Transverse colon (tissue), 4 donors: ENCODE measurements at regions not wholly inside any gene's neighbourhood (a gene's known extent, or its start where the extent isn't known, plus 50 kb on each side); places are given as distances from the start of the nearest gene placed in this dataset.

ENCODE experiments used
- DNase-seq: peaks from one replicate; pipeline ENCODE4 v3.0.0-alpha.2; 2019
- H3K27ac ChIP-seq, 4 donors: fragments of 200-600 bp; sonication (generic); 2 replicates each; pipeline ENCODE4 v1.5.1; 2016 to 2018; ENCODE audit warnings: inconsistent platforms in 4 of 4
- H3K27me3 ChIP-seq: fragments of 200-600 bp; sonication (generic); 2 replicates; pipeline ENCODE4 v1.5.1; 2017; ENCODE audit warnings: inconsistent platforms
- H3K36me3 ChIP-seq, 4 donors: fragments of 200-600 bp; sonication (generic); 2 replicates each; pipeline ENCODE4 v1.5.1; 2017 to 2019; ENCODE audit warnings: inconsistent platforms in 4 of 4
- H3K4me1 ChIP-seq, 4 donors: fragments of 200-600 bp; sonication (generic); 2 replicates each; pipeline ENCODE4 v1.5.1; 2017 to 2020; ENCODE audit warnings: inconsistent platforms in 4 of 4
- H3K4me3 ChIP-seq, 4 donors: fragments of 200-600 bp; sonication (generic); 1 replicate in 1 of 4; 2 replicates in 3 of 4; pipeline versions ENCODE4 v1.5.1 to v1.6.1; 2017 to 2019; ENCODE audit warnings: inconsistent platforms in 4 of 4
- H3K9me3 ChIP-seq, 2 donors: fragments of 200-600 bp; sonication (generic); 2 replicates each; pipeline ENCODE4 v1.5.1; 2017 to 2019; ENCODE audit warnings: inconsistent platforms in 2 of 2
- EP300 ChIP-seq: sonication (generic); formaldehyde crosslinking; IDR thresholded peaks from one replicate; pipeline ENCODE4 v1.6.1; 2017; ENCODE audit warnings: antibody characterized with exemption, low read depth
- POLR2A ChIP-seq: fragments of 450-650 bp; IDR thresholded peaks from one replicate; pipeline ENCODE4 v1.6.1; 2016; ENCODE audit warnings: antibody characterized with exemption, mild to moderate bottlenecking, moderate library complexity
- POLR2AphosphoS5 ChIP-seq, 3 donors: sonication (generic); formaldehyde crosslinking; IDR thresholded peaks; one replicate each; pipeline ENCODE4 v1.6.1; 2016; ENCODE audit warnings: antibody characterized with exemption in 3 of 3
- WGBS, 2 donors: methylation state at CpG; one replicate each; pipeline ENCODE4 v1.1.5; 2018; ENCODE audit warnings: low coverage in 1 of 2; 5-methylcytosine and 5-hydroxymethylcytosine counted together
- in situ Hi-C, 4 donors: fragments of 200-750 bp; cut with MboI; loops; one replicate each; pipeline versions ENCODE4 v1.15.0 to v1.15.1; 2017; ENCODE audit warnings: low sequenced_read_pairs in 3 of 4, low pct_ligation_motif_present in 1 of 4, low pct_unique_long_range_greater_than_20kb in 1 of 4
- intact Hi-C: fragments of 100-400 bp; cut with DNase I; formaldehyde crosslinking; loops from one replicate; pipeline ENCODE4 v1.15.1; 2023; ENCODE audit warnings: low total_unique reads
- TF ChIP-seq, protein P1 (sequence below), 5 experiments: fragments of 200-600 bp in 3 of 5; fragments of 450-650 bp in 2 of 5; sonication (generic) in 3 of 5; IDR thresholded peaks; 1 replicate in 2 of 5; 2 replicates in 3 of 5; pipeline ENCODE4 v1.5.1; 2016 to 2017; ENCODE audit warnings: antibody characterized with exemption in 5 of 5, inconsistent platforms in 3 of 5, mild to moderate bottlenecking in 2 of 5, moderate library complexity in 1 of 5

DNA sequence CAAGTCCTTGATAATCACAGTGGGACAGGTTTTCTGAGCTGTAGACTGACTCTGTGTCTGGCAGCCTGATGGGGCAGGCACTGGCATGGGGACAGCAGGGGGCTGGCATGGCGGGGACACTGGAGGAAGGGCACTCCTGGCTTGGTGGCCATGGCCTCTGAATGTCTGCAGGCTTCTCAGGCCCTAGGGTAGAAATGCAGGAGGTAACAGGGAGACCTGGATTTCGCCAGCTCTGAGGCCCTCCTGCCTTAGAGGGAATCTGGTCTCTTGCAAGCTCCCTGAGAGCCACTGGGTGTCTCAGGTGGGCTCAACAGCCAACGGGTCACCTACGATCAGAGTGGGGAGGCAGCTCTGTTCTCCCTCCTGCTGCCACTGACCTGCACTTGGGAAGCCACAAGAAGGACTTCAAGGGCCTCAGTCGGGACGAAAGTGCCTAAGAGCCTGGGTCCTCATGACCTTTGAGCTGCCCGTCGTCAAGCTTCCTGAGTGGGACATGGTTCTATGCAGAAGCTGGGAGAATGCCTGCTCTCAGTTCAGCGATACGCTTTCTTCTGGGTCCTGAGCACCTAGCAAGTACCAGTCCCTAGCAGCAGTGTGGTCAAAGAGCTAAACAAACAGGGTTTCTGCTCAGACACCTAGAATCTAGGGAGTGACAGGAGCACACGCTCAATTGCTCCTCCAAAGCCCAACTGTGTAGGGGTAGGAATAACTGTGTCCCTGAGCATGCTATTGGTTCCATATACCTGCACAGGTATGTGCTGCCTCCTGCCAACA lies 569.0 kb downstream of the PTPRU start:
- TF ChIP-seq POLR2AphosphoS5 (IDR thresholded peaks at IDR 0.05) (no peak), POLR2A (no peak), EP300 (no peak)
- TF ChIP-seq, protein P1, sequence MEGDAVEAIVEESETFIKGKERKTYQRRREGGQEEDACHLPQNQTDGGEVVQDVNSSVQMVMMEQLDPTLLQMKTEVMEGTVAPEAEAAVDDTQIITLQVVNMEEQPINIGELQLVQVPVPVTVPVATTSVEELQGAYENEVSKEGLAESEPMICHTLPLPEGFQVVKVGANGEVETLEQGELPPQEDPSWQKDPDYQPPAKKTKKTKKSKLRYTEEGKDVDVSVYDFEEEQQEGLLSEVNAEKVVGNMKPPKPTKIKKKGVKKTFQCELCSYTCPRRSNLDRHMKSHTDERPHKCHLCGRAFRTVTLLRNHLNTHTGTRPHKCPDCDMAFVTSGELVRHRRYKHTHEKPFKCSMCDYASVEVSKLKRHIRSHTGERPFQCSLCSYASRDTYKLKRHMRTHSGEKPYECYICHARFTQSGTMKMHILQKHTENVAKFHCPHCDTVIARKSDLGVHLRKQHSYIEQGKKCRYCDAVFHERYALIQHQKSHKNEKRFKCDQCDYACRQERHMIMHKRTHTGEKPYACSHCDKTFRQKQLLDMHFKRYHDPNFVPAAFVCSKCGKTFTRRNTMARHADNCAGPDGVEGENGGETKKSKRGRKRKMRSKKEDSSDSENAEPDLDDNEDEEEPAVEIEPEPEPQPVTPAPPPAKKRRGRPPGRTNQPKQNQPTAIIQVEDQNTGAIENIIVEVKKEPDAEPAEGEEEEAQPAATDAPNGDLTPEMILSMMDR (IDR thresholded peaks at IDR 0.05): no peak
- Histone ChIP-seq H3K9me3 (no peaks in the 10 kb centered on the region), H3K27ac (no peak overlapping the region), H3K4me3 (no peak overlapping the region), H3K4me1 (no peaks in the 10 kb centered on the region), H3K36me3 (no peaks in the 10 kb centered on the region), H3K27me3 (peaks cover 23% of the 10 kb centered on the region)
- no peak for DNase-seq
- 80% methylated on average over 11 of the region's 11 CpGs; no CpG with 5 or more reads in 1 of the 2 donors for WGBS, 2 donors
- intact Hi-C loops: no loop called here
- in situ Hi-C loops: no loop called here

DNA sequence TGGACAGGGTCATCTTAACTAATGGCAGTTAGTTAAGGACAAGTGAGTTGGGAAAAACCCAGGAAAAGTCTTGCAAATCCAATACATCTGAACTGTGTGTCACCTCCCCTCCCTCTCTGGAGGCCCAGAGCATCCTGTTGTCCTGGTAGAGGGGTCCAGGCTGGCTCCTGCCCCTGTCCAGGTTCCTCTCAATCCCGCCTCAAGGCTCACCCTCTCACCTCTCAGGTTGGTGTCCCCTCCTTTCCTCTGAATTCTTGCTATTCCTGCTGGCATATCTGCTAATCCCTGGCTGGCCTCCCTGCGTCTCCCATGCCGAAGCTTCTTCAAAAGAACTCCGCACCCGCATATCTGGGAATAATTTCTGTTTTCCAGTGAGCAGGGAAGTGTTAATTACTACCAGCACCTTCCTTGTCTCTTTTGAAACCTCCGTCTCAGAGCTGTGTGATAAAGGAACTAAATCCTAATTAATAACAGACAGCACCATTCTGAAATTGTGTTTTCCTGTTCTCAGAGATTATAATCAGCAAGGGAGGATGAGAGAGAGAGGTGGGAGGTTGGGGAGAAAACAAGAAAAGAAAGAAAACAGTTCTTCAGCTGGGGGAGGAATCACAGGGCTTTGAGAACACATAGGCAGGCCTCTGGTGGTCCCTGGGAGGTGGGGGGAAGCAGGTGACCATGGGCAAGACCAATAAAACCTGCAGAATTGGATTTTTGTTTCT lies 568.0 kb downstream of the PTPRU start:
- in situ Hi-C loops: no loop called here
- TF ChIP-seq, protein P1 (IDR thresholded peaks at IDR 0.05): no peak
- TF ChIP-seq POLR2AphosphoS5 (IDR thresholded peaks at IDR 0.05): no peak
- TF ChIP-seq EP300: no peak
- no peak for TF ChIP-seq POLR2A
- peaks cover 23% of the 10 kb centered on the region for H3K27me3 ChIP-seq

DNA sequence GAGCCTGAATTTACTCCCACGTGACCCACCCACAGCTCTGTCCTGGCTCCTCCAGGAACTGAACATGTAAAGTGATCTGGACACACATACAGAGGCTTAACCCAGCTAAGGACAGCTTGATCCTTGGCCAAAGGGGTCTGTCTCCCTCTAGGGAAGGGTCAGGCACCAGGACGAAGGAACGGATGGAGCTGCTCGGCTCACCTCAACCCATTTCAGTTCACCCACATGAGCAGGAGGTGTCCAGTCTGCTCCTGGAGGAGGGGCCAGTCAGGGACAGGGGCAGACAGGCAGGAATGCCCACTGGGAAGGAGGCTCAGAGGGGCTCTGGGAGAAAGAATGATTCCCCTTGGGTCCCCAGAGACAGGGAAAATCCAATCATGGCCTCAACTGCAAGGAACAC lies 567.2 kb downstream of the PTPRU start:
- H3K4me3 ChIP-seq: no peak overlapping the region
- in situ Hi-C loops (no loop called here), intact Hi-C loops (no loop called here)
- peaks cover 23% of the 10 kb centered on the region for H3K27me3 ChIP-seq
- WGBS, 2 donors: 78% methylated on average over 4 of the region's 4 CpGs; no CpG with 5 or more reads in 1 of the 2 donors
- no peak overlapping the region for H3K27ac ChIP-seq
- H3K4me1 ChIP-seq: no peaks in the 10 kb centered on the region
- DNase-seq: no peak
- no peaks in the 10 kb centered on the region for H3K9me3 ChIP-seq
- TF ChIP-seq, protein P1 (IDR thresholded peaks at IDR 0.05): no peak
- TF ChIP-seq EP300: no peak
- TF ChIP-seq POLR2A: no peak
- TF ChIP-seq POLR2AphosphoS5 (IDR thresholded peaks at IDR 0.05): no peak
- no peaks in the 10 kb centered on the region for H3K36me3 ChIP-seq

More for the DNA sequence above, 568.0 kb downstream of the PTPRU start:
- 62 to 70% methylated on average over 5 to 6 of the region's 6 CpGs for WGBS, 2 donors
- Histone ChIP-seq H3K27ac (no peak overlapping the region), H3K4me3 (no peak overlapping the region), H3K36me3 (no peaks in the 10 kb centered on the region), H3K4me1 (no peaks in the 10 kb centered on the region), H3K9me3 (no peaks in the 10 kb centered on the region)
- intact Hi-C loops: no loop called here
- DNase-seq: no peak

DNA sequence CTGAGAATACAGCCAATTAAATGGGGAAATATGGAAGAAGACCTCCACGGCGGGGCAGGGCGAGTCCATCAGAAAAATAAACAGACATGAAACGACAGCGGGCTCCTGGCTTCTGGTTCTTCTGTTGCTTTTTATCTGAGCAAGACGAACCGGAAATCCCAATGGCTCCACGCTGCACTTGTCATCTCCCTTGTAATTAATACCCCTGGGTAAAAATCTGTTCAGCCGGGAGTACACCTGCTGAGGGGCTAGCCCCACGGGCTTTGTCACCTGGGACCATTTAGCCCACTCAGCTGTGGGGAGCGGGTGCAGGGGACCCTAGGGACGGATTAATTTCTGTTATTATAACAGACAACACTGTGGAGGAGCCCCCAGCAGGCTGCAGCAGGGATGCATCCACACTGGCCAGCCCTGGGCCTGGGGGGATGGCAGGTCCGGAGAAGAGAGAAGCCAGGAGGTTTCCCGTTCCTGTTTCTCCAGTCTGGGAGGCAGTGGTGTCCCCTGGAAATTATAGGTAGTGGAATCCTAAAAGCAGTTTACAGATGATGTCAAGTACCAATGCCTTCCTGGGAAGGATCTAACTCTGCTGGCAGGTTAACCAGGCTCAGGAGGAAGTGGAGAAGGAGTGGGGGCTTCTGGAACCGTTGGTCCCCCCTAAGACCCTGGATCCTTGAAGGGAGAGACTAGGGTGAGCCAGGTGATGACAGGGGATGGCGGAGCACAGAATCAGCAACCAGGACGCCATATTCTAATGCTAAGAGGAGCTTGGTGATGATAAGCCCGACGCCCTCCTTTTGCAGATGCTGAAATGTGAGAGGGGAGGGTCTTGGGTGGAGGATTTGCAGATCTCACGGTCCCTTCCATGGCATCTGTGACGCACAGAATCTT lies 566.1 kb downstream of the PTPRU start:
- H3K4me1 ChIP-seq: no peaks in the 10 kb centered on the region
- no peak for DNase-seq
- no peaks in the 10 kb centered on the region for H3K9me3 ChIP-seq
- H3K27me3 ChIP-seq: peaks cover 23% of the 10 kb centered on the region
- 12 to 45% methylated on average over 3 to 21 of the region's 21 CpGs for WGBS, 2 donors
- H3K27ac ChIP-seq: no peak overlapping the region
- TF ChIP-seq EP300 (no peak), POLR2A (no peak), POLR2AphosphoS5 (IDR thresholded peaks at IDR 0.05) (no peak)
- TF ChIP-seq, protein P1 (IDR thresholded peaks at IDR 0.05): no peak
- H3K36me3 ChIP-seq: no peaks in the 10 kb centered on the region
- no peak overlapping the region for H3K4me3 ChIP-seq
- intact Hi-C loops: no loop called here
- in situ Hi-C loops: no loop called here
